ENCODE measurements at regions not wholly inside any gene's neighbourhood (a gene's known extent, or its start where the extent isn't known, plus 50 kb on each side); places are given as distances from the start of the nearest gene placed in this dataset.

DNA sequence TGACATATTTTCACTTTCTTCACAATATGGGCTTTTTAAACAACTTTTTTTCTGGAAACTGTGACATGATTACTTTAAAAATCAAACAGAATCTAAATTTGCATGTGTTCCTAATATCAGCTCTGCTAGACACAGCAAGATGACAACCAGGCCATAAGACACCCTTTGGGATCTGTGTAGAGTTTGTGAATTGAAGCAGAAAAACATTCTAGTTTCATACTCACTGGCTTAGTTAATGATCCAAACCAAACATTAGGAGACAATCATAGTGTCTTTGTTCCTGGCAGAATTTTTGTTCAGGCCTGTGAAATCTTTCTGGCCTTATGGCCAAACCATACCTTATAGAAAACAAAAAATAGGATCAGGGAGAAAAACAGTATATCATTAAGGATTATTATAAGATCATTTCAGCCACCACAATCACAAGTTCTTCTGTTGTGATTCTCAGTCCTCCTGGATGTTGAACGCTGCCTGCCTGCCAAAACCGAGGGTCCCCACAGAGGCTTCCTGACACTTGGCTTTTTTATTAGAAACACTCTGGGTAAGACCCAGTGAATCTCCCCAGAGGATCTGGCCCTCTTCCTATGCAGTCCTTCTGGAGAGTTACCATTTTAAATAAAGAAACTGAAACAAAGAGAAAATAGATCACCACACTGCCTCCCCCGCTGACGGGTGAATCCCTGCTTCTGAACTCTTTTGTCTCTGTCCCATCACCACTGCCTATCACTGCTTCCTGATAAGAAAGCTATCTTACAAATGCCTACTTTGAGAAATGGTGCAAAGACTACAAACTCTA lies 79.2 kb upstream of the PPP1R3C start:
- no peak for TF ChIP-seq EZH2 (IDR thresholded peaks at IDR 0.05; ENCODE audit: borderline replicate concordance, low read length)
- TF ChIP-seq, protein P1, sequence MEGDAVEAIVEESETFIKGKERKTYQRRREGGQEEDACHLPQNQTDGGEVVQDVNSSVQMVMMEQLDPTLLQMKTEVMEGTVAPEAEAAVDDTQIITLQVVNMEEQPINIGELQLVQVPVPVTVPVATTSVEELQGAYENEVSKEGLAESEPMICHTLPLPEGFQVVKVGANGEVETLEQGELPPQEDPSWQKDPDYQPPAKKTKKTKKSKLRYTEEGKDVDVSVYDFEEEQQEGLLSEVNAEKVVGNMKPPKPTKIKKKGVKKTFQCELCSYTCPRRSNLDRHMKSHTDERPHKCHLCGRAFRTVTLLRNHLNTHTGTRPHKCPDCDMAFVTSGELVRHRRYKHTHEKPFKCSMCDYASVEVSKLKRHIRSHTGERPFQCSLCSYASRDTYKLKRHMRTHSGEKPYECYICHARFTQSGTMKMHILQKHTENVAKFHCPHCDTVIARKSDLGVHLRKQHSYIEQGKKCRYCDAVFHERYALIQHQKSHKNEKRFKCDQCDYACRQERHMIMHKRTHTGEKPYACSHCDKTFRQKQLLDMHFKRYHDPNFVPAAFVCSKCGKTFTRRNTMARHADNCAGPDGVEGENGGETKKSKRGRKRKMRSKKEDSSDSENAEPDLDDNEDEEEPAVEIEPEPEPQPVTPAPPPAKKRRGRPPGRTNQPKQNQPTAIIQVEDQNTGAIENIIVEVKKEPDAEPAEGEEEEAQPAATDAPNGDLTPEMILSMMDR (conservative IDR thresholded peaks at IDR 0.05 in 1 of 2, IDR thresholded peaks at IDR 0.05 in 1 of 2; ENCODE audit: extremely low read depth in 1 of 2, insufficient read depth in 1 of 2, low read depth in 1 of 2, low read length in 2 of 2), result no peak
